ENCODE measurements at regions not wholly inside any gene's neighbourhood (a gene's known extent, or its start where the extent isn't known, plus 50 kb on each side); places are given as distances from the start of the nearest gene placed in this dataset.

DNA sequence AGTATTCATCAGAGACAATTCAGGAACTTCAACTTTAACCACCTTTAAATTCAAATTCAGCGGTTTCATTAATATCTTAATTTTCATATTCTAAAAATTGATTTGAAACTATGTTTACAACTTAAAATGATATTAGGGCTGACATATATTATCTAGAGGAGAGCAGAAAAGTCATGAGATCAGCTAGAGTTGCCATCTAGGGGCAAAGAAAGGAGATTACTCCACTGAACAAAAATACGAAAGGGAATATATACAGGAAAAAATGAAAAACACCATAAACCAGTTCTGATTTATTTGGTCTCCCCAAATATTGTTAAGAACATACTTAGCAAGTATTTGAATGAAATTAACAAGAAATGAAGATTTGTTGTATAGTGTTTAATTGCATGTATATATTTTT lies 946.3 kb downstream of the DTWD2 start:
- Mint-ChIP-seq H3K27me3 (no peaks in the 10 kb centered on the region), H3K36me3 (ENCODE audit: low read depth) (no peaks in the 10 kb centered on the region)

DNA sequence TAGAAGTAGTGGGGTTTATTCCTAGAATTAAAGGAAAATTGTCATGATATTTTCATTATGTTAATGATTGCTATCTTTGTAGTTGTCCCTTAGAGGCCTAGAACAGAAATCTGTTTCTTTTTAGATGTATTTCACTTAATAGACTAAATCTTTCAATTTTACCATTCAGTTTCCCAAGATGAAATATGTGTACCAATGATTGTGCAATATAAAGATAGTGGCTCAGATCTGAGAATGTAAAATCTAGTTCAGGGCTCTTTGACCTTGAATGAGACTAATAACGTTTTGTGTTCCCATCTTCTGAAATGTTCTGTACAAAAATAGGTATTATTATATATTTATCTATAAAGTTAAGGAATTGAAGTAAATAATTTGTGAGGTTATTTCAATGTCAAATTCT lies 947.9 kb downstream of the DTWD2 start:
- no peaks in the 10 kb centered on the region for H3K4me1 Mint-ChIP-seq
- ChIA-PET CTCF (no interaction called here), POLR2A (no interaction called here)
- no peak overlapping the region for H3K27ac Mint-ChIP-seq
- H3K4me3 Mint-ChIP-seq = no peak overlapping the region
- H3K36me3 Mint-ChIP-seq (ENCODE audit: low read depth) = no peaks in the 10 kb centered on the region
- no peaks in the 10 kb centered on the region for H3K27me3 Mint-ChIP-seq
- DNase-seq = no peak
- H3K9me3 Mint-ChIP-seq = peaks cover 6% of the 10 kb centered on the region

More for the DNA sequence above, 946.3 kb downstream of the DTWD2 start:
- ChIA-PET POLR2A (no interaction called here), CTCF (no interaction called here)
- Mint-ChIP-seq H3K9me3 (peaks cover 4% of the 10 kb centered on the region), H3K27ac (no peak overlapping the region), H3K4me1 (no peaks in the 10 kb centered on the region), H3K4me3 (no peak overlapping the region)
- no peak for DNase-seq

DNA sequence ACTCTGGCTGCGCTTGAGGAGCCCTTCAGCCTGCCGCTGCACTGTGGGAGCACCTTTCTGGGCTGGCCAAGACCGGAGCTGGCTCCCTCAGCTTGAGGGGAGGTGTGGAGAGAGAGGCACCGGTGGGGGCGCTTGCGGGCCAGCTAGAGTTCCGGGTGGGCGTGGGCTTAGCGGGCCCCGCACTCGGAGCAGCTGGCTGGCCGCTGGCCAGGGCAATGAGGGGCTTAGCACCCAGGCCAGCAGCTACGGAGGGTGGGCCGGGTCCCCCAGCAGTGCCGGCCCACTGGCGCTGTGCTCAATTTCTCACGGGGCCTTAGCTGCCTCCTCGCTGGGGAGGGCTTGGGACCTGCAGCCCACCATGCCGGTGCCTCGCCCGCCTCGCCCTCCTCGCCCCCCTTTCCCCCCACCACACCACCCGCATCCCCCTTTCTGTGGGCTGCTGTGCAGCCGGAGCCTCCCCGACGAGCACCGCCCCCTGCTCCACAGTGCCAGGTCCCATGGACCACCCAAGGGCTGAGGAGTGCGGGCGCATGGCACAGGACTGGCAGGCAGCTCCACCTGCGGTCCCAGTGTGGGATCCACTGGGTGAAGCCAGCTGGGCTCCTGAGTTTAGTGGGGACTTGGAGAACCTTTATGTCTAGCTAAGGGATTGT lies 954.5 kb downstream of the DTWD2 start:
- Mint-ChIP-seq H3K9me3 (peaks cover 20% of the 10 kb centered on the region), H3K27me3 (no peaks in the 10 kb centered on the region), H3K4me1 (no peaks in the 10 kb centered on the region), H3K27ac (no peak overlapping the region), H3K4me3 (no peak overlapping the region), H3K36me3 (ENCODE audit: low read depth) (no peaks in the 10 kb centered on the region)
- ChIA-PET POLR2A (no interaction called here), CTCF (no interaction called here)
- DNase-seq = no peak

GRCh38 chr5:118029807-118030206 lies 958.5 kb downstream of the DTWD2 start:
- no peaks in the 10 kb centered on the region for H3K27me3 Mint-ChIP-seq
- DNase-seq = no peak
- ChIA-PET CTCF (no interaction called here), POLR2A (no interaction called here)
- H3K9me3 Mint-ChIP-seq = peaks cover 17% of the 10 kb centered on the region
- no peaks in the 10 kb centered on the region for H3K4me1 Mint-ChIP-seq
- H3K36me3 Mint-ChIP-seq (ENCODE audit: low read depth) = no peaks in the 10 kb centered on the region
- no peak overlapping the region for H3K4me3 Mint-ChIP-seq
- no peak overlapping the region for H3K27ac Mint-ChIP-seq

DNA sequence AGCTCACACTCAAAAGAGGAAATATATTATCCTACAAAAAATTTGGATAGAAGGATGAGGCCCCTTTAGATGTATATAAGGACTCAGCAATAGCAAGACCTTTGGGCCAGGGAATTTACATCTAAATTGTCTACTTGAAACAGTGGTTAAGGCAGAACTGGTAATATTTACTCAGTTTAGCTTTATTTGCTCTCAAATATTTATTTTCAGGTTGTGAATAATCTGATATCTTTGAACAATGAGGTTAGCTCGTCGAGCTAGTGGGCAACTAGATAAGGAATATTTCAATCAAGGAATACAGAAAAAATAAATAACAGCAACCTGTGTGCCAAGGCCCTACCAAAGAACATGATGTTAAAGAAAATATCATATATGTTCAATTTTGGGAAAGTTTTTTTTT lies 966.3 kb downstream of the DTWD2 start:
- H3K27ac Mint-ChIP-seq = no peak overlapping the region
- no peaks in the 10 kb centered on the region for H3K4me1 Mint-ChIP-seq
- no peak overlapping the region for H3K4me3 Mint-ChIP-seq
- POLR2A ChIA-PET = no interaction called here
- no peaks in the 10 kb centered on the region for H3K36me3 Mint-ChIP-seq (ENCODE audit: low read depth)
- CTCF ChIA-PET = no interaction called here
- peaks cover 2% of the 10 kb centered on the region for H3K9me3 Mint-ChIP-seq
- no peak for DNase-seq
- H3K27me3 Mint-ChIP-seq = no peaks in the 10 kb centered on the region

GRCh38 chr5:118017536-118017935 lies 970.8 kb downstream of the DTWD2 start:
- H3K4me3 Mint-ChIP-seq = no peak overlapping the region

DNA sequence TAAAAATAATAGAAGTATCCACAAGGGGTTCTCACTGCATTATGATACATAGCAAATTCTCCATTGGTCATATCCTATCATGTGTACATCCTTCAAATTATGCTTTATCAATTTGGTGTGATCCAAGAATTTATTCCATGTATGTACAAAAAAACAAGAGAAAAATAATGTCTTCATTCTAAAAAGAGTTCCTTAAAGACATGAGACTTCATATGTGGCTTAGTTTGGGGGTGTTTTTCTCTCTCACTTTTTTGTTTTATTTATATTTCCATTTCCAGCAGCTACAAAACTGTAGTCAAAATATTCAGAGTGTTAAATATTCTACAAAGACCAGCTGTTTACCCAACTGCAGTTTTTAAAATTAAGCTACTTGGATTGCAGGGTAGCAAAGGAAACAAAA lies 972.0 kb downstream of the DTWD2 start:
- Mint-ChIP-seq H3K9me3 (no peaks in the 10 kb centered on the region), H3K4me3 (no peak overlapping the region), H3K27me3 (no peaks in the 10 kb centered on the region), H3K27ac (no peak overlapping the region), H3K36me3 (ENCODE audit: low read depth) (no peaks in the 10 kb centered on the region), H3K4me1 (no peaks in the 10 kb centered on the region)
- ChIA-PET POLR2A (no interaction called here), CTCF (no interaction called here)
- no peak for DNase-seq

More at GRCh38 chr5:118017536-118017935, 970.8 kb downstream of the DTWD2 start:
- Mint-ChIP-seq H3K27me3 (no peaks in the 10 kb centered on the region), H3K9me3 (peaks cover under 1% of the 10 kb centered on the region), H3K27ac (no peak overlapping the region), H3K36me3 (ENCODE audit: low read depth) (no peaks in the 10 kb centered on the region), H3K4me1 (no peaks in the 10 kb centered on the region)
- ChIA-PET POLR2A (no interaction called here), CTCF (no interaction called here)
- DNase-seq = no peak

GRCh38 chr5:118015511-118015910 lies 972.8 kb downstream of the DTWD2 start:
- no peaks in the 10 kb centered on the region for H3K27me3 Mint-ChIP-seq
- CTCF ChIA-PET = no interaction called here
- DNase-seq = no peak
- H3K36me3 Mint-ChIP-seq (ENCODE audit: low read depth) = no peaks in the 10 kb centered on the region
- no peaks in the 10 kb centered on the region for H3K9me3 Mint-ChIP-seq
- POLR2A ChIA-PET = no interaction called here
- no peak overlapping the region for H3K4me3 Mint-ChIP-seq
- H3K4me1 Mint-ChIP-seq = no peaks in the 10 kb centered on the region
- H3K27ac Mint-ChIP-seq = no peak overlapping the region

- DNase-seq = no peak
- H3K36me3 Mint-ChIP-seq (ENCODE audit: low read depth) = no peaks in the 10 kb centered on the region
- H3K4me3 Mint-ChIP-seq = no peak overlapping the region
- ChIA-PET CTCF (no interaction called here), POLR2A (no interaction called here)
- H3K27me3 Mint-ChIP-seq = no peaks in the 10 kb centered on the region
- no peaks in the 10 kb centered on the region for H3K9me3 Mint-ChIP-seq
- H3K4me1 Mint-ChIP-seq = no peaks in the 10 kb centered on the region
- no peak overlapping the region for H3K27ac Mint-ChIP-seq
Measured at GRCh38 chr5:118009741-118010297, 978.5 kb downstream of the DTWD2 start.

DNA sequence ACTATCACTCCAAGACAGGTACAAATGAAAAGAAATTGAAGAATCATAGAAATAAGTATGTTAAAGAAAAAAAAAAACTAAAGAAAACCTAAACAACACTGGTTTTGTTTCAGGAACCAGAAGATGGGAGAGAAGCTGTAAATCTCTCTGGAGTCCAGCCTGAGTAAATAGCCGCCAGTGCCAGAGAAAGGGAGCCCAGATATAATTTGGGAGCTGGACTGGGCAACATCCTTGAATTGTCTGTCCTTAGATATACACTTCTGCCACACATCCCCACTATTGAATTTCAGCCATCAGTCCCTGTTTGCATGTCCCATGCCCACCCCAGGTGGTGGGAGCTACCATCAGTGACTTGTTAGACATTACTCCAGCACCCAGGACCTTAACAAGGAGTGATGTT lies 979.6 kb downstream of the DTWD2 start:
- ChIA-PET CTCF (interaction anchor here (0.7 kb wide), 1 partner anchor 783 kb away, joined by 3 read pairs; no protein-coding TSS in a partner anchor), POLR2A (no interaction called here)
- Mint-ChIP-seq H3K4me3 (no peak overlapping the region), H3K36me3 (ENCODE audit: low read depth) (no peaks in the 10 kb centered on the region), H3K4me1 (no peaks in the 10 kb centered on the region), H3K9me3 (no peaks in the 10 kb centered on the region), H3K27me3 (no peaks in the 10 kb centered on the region), H3K27ac (no peak overlapping the region)
- no peak for DNase-seq

- no peak overlapping the region for H3K4me3 Mint-ChIP-seq
- CTCF ChIA-PET = no interaction called here
Measured at GRCh38 chr5:118007262-118007661, 981.1 kb downstream of the DTWD2 start.

DNA sequence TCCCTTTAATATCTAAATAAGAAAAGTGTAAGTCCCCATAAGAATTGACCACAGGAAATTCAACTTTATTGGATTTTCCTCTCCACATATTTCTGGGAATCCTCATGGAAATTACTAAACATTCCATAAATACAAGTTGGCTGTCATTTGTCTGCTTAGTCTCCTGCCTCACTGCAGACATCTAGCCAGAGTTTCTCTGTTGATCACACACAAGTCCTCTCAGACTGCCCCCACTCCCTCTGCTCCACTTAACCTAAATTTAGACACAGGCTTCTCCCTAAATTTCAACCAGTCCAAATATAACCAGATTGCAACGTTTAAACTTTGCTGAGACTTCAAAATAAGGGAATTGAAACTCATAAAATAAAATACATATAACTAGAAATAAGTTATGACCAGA lies 982.1 kb downstream of the DTWD2 start:
- no peak for DNase-seq
- Mint-ChIP-seq H3K27me3 (no peaks in the 10 kb centered on the region), H3K4me1 (no peaks in the 10 kb centered on the region), H3K9me3 (peaks cover 2% of the 10 kb centered on the region), H3K36me3 (ENCODE audit: low read depth) (no peaks in the 10 kb centered on the region), H3K4me3 (no peak overlapping the region), H3K27ac (no peak overlapping the region)
- ChIA-PET CTCF (no interaction called here), POLR2A (no interaction called here)

More at GRCh38 chr5:118007262-118007661, 981.1 kb downstream of the DTWD2 start:
- H3K27me3 Mint-ChIP-seq = no peaks in the 10 kb centered on the region
- no peaks in the 10 kb centered on the region for H3K36me3 Mint-ChIP-seq (ENCODE audit: low read depth)
- H3K4me1 Mint-ChIP-seq = no peaks in the 10 kb centered on the region
- POLR2A ChIA-PET = no interaction called here
- H3K27ac Mint-ChIP-seq = no peak overlapping the region
- H3K9me3 Mint-ChIP-seq = no peaks in the 10 kb centered on the region
- no peak for DNase-seq

GRCh38 chr5:117999939-118000549 lies 988.3 kb downstream of the DTWD2 start:
- no peak for DNase-seq
- H3K9me3 Mint-ChIP-seq = peaks cover 4% of the 10 kb centered on the region
- ChIA-PET CTCF (no interaction called here), POLR2A (no interaction called here)
- H3K36me3 Mint-ChIP-seq (ENCODE audit: low read depth) = no peaks in the 10 kb centered on the region
- H3K4me3 Mint-ChIP-seq = no peak overlapping the region
- H3K4me1 Mint-ChIP-seq = no peaks in the 10 kb centered on the region
- H3K27me3 Mint-ChIP-seq = no peaks in the 10 kb centered on the region
- H3K27ac Mint-ChIP-seq = no peak overlapping the region

GRCh38 chr5:117982691-117983090 lies 1005.7 kb downstream of the DTWD2 start:
- no peaks in the 10 kb centered on the region for H3K36me3 Mint-ChIP-seq (ENCODE audit: low read depth)
- no peaks in the 10 kb centered on the region for H3K27me3 Mint-ChIP-seq
- H3K9me3 Mint-ChIP-seq = peaks cover 3% of the 10 kb centered on the region
- H3K4me1 Mint-ChIP-seq = no peaks in the 10 kb centered on the region
- POLR2A ChIA-PET = no interaction called here
- CTCF ChIA-PET = no interaction called here
- H3K4me3 Mint-ChIP-seq = no peak overlapping the region
- no peak overlapping the region for H3K27ac Mint-ChIP-seq
- no peak for DNase-seq
